ENCODE measurements at regions not wholly inside any gene's neighbourhood (a gene's known extent, or its start where the extent isn't known, plus 50 kb on each side); places are given as distances from the start of the nearest gene placed in this dataset.

DNA sequence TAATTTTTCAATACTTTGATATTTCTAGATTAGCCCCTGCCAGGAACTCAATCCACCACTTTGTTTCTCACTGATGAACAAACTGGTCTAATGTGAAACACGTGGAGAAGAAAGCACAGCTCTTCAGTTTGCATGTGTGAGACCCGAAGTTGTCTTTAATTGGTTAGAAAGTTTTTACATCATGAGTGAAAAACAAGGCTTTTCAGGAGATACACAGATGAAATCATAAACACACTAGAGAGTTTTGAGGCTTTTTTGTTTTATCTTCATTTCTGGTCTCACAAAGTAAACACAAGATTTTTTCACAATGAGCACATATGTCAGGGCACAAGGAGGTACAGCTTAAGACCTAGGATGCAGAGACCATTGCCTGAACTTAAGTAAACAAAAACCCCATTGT lies 84.5 kb upstream of the MOCS2 start:
- H3K4me3 ChIP-seq (ENCODE audit: control insufficient read depth in 2 of 3, extremely low read depth in 1 of 3, insufficient read depth in 2 of 3, low read depth in 1 of 3, low read length in 3 of 3) = no peak overlapping the region
- no peaks in the 10 kb centered on the region for H4K20me1 ChIP-seq (ENCODE audit: control insufficient read depth, extremely low read depth, insufficient read depth, low read length)
- no peaks in the 10 kb centered on the region for H3K36me3 ChIP-seq (ENCODE audit: control insufficient read depth in 2 of 2, extremely low read depth in 1 of 2, insufficient read depth in 2 of 2, low read length in 2 of 2)
- no peak overlapping the region for H3K4me2 ChIP-seq (ENCODE audit: control insufficient read depth, extremely low read depth, insufficient read depth, low read depth, low read length)
- no peak overlapping the region for H3K9ac ChIP-seq (ENCODE audit: control insufficient read depth, extremely low read depth, insufficient read depth, low read length)
- no peak overlapping the region for H2AFZ ChIP-seq (ENCODE audit: control insufficient read depth, low read length)
- H3K79me2 ChIP-seq (ENCODE audit: control insufficient read depth, insufficient read depth, low read length) = no peaks in the 10 kb centered on the region
- TF ChIP-seq CTCF (optimal IDR thresholded peaks at IDR 0.05 in 1 of 3, IDR thresholded peaks at IDR 0.05 in 1 of 3, conservative IDR thresholded peaks at IDR 0.05 in 1 of 3; ENCODE audit: extremely low read depth in 1 of 3, insufficient read depth in 2 of 3, low read length in 3 of 3) = no peak
- no peak for TF ChIP-seq EZH2 (IDR thresholded peaks at IDR 0.05; ENCODE audit: low read length)
- FAIRE-seq (no peak), DNase-seq (ENCODE audit: low read depth, low spot score) (no peak)
- H3K4me1 ChIP-seq (ENCODE audit: control insufficient read depth, extremely low read depth, insufficient read depth, low read length) = no peaks in the 10 kb centered on the region
- dilution Hi-C loops (cut with MboI; ENCODE audit: extremely low pct_ligation_motif_present, low sequenced_read_pairs) = no loop called here
- no peaks in the 10 kb centered on the region for H3K9me1 ChIP-seq (ENCODE audit: control insufficient read depth, extremely low read depth, insufficient read depth, low read length)
- H3K27ac ChIP-seq (ENCODE audit: control insufficient read depth, insufficient read depth, low read length) = no peak overlapping the region
- H3K9me3 ChIP-seq (ENCODE audit: control insufficient read depth, low read depth, low read length) = no peaks in the 10 kb centered on the region
- H3K27me3 ChIP-seq (ENCODE audit: control insufficient read depth, extremely low read depth, insufficient read depth, low read length) = no peaks in the 10 kb centered on the region

GRCh38 chr5:53199882-53200281 lies 90.3 kb upstream of the MOCS2 start:
- no peaks in the 10 kb centered on the region for H3K36me3 ChIP-seq (ENCODE audit: control insufficient read depth in 2 of 2, extremely low read depth in 1 of 2, insufficient read depth in 2 of 2, low read length in 2 of 2)
- no peaks in the 10 kb centered on the region for H3K4me1 ChIP-seq (ENCODE audit: control insufficient read depth, extremely low read depth, insufficient read depth, low read length)
- H2AFZ ChIP-seq (ENCODE audit: control insufficient read depth, low read length) = no peak overlapping the region
- no peaks in the 10 kb centered on the region for H4K20me1 ChIP-seq (ENCODE audit: control insufficient read depth, extremely low read depth, insufficient read depth, low read length)
- no peaks in the 10 kb centered on the region for H3K9me1 ChIP-seq (ENCODE audit: control insufficient read depth, extremely low read depth, insufficient read depth, low read length)
- H3K9me3 ChIP-seq (ENCODE audit: control insufficient read depth, low read depth, low read length) = no peaks in the 10 kb centered on the region
- H3K4me2 ChIP-seq (ENCODE audit: control insufficient read depth, extremely low read depth, insufficient read depth, low read depth, low read length) = no peak overlapping the region
- no peaks in the 10 kb centered on the region for H3K79me2 ChIP-seq (ENCODE audit: control insufficient read depth, insufficient read depth, low read length)
- dilution Hi-C loops (cut with MboI; ENCODE audit: extremely low pct_ligation_motif_present, low sequenced_read_pairs) = no loop called here
- TF ChIP-seq EZH2 (IDR thresholded peaks at IDR 0.05; ENCODE audit: low read length) (no peak), CTCF (optimal IDR thresholded peaks at IDR 0.05 in 1 of 3, IDR thresholded peaks at IDR 0.05 in 1 of 3, conservative IDR thresholded peaks at IDR 0.05 in 1 of 3; ENCODE audit: extremely low read depth in 1 of 3, insufficient read depth in 2 of 3, low read length in 3 of 3) (no peak)
- no peak for DNase-seq (ENCODE audit: low read depth, low spot score)
- no peaks in the 10 kb centered on the region for H3K27me3 ChIP-seq (ENCODE audit: control insufficient read depth, extremely low read depth, insufficient read depth, low read length)
- H3K27ac ChIP-seq (ENCODE audit: control insufficient read depth, insufficient read depth, low read length) = no peak overlapping the region
- H3K4me3 ChIP-seq (ENCODE audit: control insufficient read depth in 2 of 3, extremely low read depth in 1 of 3, insufficient read depth in 2 of 3, low read depth in 1 of 3, low read length in 3 of 3) = no peak overlapping the region
- FAIRE-seq = no peak
- H3K9ac ChIP-seq (ENCODE audit: control insufficient read depth, extremely low read depth, insufficient read depth, low read length) = no peak overlapping the region

Data from keratinocyte (primary cell).